WERI-Rb-1 (cell line): ENCODE measurements at regions not wholly inside any gene's neighbourhood (a gene's known extent, or its start where the extent isn't known, plus 50 kb on each side); places are given as distances from the start of the nearest gene placed in this dataset.
"Not testable (repeated sequence)": the region's sequence is repeated elsewhere in the genome, so short reads cannot be mapped to it uniquely, and the experiment has no call there.

Source experiments
- DNase-seq: peaks from one replicate; pipeline ENCODE4 v3.0.0-alpha.2; 2020
- H3K27ac ChIP-seq: fragments of 250-450 bp; sonication (Bioruptor Pico); 2 replicates; pipeline ENCODE4 v1.5.1; 2020; ENCODE audit warnings: mild to moderate bottlenecking, moderate library complexity
- H3K27me3 ChIP-seq: fragments of 250-450 bp; sonication (Bioruptor Pico); 2 replicates; pipeline ENCODE4 v1.5.1; 2021; ENCODE audit warnings: mild to moderate bottlenecking, low read depth, moderate library complexity; ENCODE audit not compliant: insufficient read depth, severe bottlenecking
- H3K36me3 ChIP-seq: fragments of 250-450 bp; sonication (Bioruptor Pico); 2 replicates; pipeline ENCODE4 v1.5.1; 2020; ENCODE audit warnings: mild to moderate bottlenecking, moderate library complexity
- H3K4me3 ChIP-seq: 2 replicates; pipeline ENCODE4 v1.5.1; 2011; ENCODE audit warnings: low read depth, mild to moderate bottlenecking, control low read depth, low read length
- H3K9me3 ChIP-seq: fragments of 250-450 bp; sonication (Bioruptor Pico); 2 replicates; pipeline ENCODE4 v1.5.1; 2021; ENCODE audit warnings: mild to moderate bottlenecking, moderate library complexity; ENCODE audit not compliant: severe bottlenecking
- TF ChIP-seq, protein P1 (sequence below): IDR thresholded peaks from 2 replicates; pipeline ENCODE4 v1.5.1; 2011; ENCODE audit warnings: low read depth, mild to moderate bottlenecking, control low read depth, inconsistent platforms, low read length

DNA sequence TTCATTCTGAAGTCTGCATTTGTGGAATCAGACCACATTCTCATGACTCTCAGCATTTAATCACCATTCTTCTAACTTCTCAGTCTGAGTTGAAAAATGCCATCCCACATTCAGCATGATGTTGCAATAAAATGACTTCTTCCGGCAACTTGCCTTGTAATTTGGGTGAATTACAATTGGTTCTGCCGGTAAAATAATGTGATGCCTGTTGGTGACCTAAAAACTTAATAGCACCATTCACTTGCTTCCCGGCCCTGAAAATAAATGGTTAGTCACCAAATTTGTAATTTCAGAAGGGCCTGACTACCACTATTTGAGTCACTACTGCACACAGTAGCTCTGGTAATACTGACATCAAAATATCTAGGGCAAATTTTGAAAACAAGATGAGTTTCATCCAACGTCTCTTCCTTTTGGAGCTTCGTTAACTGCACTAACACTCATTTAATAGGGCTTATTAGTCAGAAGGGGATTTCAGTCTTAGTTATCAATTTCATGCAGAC lies 637.1 kb upstream of the CHAC2 start:
- no peaks in the 10 kb centered on the region for H3K9me3 ChIP-seq
- no peaks in the 10 kb centered on the region for H3K27me3 ChIP-seq
- no peak overlapping the region for H3K4me3 ChIP-seq
- DNase-seq = no peak
- H3K36me3 ChIP-seq = no peaks in the 10 kb centered on the region
- H3K27ac ChIP-seq = no peak overlapping the region
- TF ChIP-seq, protein P1, sequence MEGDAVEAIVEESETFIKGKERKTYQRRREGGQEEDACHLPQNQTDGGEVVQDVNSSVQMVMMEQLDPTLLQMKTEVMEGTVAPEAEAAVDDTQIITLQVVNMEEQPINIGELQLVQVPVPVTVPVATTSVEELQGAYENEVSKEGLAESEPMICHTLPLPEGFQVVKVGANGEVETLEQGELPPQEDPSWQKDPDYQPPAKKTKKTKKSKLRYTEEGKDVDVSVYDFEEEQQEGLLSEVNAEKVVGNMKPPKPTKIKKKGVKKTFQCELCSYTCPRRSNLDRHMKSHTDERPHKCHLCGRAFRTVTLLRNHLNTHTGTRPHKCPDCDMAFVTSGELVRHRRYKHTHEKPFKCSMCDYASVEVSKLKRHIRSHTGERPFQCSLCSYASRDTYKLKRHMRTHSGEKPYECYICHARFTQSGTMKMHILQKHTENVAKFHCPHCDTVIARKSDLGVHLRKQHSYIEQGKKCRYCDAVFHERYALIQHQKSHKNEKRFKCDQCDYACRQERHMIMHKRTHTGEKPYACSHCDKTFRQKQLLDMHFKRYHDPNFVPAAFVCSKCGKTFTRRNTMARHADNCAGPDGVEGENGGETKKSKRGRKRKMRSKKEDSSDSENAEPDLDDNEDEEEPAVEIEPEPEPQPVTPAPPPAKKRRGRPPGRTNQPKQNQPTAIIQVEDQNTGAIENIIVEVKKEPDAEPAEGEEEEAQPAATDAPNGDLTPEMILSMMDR = no peak

DNA sequence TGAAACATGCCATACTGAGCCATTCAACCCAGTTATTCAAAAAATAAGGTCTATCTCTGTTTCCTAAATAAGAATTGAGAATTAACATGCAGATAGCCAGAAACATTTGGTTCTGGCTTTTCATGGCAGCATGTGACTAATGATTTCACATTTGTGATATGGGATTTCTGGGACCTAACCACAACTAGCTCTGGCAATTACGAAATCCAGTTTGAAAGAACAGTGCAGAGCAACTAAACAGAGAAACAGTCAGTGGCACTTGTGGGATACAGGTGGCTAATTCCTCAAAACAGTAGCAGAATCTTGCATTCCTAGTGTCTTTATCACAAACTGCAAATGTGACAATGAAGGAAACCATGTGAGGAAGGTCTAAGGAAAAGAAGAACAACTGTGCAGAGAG lies 637.8 kb upstream of the CHAC2 start:
- Histone ChIP-seq H3K27me3 (no peaks in the 10 kb centered on the region), H3K27ac (no peak overlapping the region), H3K4me3 (no peak overlapping the region), H3K9me3 (no peaks in the 10 kb centered on the region), H3K36me3 (no peaks in the 10 kb centered on the region)
- TF ChIP-seq, protein P1 = no peak
- no peak for DNase-seq

DNA sequence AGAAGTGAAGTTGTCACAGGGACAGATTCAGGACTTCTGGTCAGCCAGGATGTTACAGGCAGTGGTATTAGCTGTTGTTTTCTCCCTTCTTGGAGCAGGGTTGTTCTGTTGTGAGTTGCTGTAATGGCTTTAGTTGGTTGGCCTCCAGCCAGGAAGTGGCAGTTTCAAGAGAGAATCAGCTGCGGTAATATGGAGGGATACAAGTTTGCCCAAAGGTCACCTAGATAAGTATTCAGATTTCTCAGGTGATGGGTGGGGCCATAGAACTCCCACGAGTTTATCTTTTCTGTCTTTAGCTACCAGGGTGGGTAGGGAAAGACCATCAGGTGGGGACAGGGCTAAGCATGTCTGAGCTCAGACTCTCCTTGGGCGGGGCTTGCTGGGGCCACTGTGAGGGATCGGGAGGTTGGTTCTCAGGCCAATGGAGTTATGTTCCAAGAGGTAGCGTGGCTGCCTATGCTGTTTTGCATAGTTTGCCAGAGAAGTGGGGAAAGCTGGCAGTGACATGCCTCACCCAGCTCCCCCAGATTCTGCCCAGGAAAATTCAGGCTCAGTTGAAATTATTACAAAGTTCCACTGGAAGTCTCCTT lies 640.4 kb upstream of the CHAC2 start:
- TF ChIP-seq, protein P1 = no peak
- DNase-seq = no peak
- Histone ChIP-seq H3K27ac (no peak overlapping the region), H3K9me3 (no peaks in the 10 kb centered on the region), H3K4me3 (no peak overlapping the region), H3K27me3 (no peaks in the 10 kb centered on the region), H3K36me3 (no peaks in the 10 kb centered on the region)

DNA sequence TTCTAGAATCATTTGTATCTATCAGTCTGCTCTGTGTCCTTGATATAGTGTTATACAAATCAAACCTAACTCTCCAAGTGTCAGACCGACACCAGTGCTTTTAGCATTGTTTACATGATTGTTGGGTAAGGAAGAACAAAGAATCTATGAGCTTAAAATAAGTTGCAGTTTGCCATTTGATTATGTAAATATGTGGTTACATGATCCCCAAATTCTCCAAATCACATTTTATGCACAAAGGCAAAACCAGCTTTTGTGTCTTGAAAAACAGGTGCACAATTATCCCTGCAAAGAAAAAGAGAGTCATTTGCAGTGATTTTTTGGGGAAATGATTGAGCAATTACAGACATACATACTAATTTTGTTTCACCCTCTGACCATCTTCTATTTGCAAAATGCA lies 652.6 kb upstream of the CHAC2 start:
- H3K27me3 ChIP-seq = no peaks in the 10 kb centered on the region
- no peak overlapping the region for H3K27ac ChIP-seq
- H3K4me3 ChIP-seq = no peak overlapping the region
- no peaks in the 10 kb centered on the region for H3K36me3 ChIP-seq
- TF ChIP-seq, protein P1 = no peak
- H3K9me3 ChIP-seq = no peaks in the 10 kb centered on the region
- no peak for DNase-seq

DNA sequence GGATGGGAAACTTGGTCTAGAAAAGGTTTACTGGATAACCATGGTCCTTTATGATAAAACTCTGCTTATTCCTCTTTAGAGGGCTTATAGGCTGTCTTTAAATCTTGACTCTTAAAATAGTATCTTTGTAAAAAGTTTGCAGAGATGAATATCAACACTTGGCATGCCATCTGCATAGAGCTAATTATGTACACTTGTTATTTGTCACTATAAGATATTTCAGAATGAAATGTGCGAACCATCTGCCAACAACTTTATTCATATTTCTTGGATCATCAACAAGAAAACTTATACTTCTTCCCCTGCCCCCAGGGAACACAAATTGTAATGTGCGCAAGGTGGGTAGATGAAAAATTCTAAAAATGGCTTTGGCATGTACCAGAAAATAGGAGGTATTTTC lies 653.0 kb upstream of the CHAC2 start:
- Histone ChIP-seq H3K27me3 (no peaks in the 10 kb centered on the region), H3K27ac (no peak overlapping the region), H3K4me3 (no peak overlapping the region), H3K9me3 (no peaks in the 10 kb centered on the region), H3K36me3 (no peaks in the 10 kb centered on the region)
- TF ChIP-seq, protein P1 = no peak
- DNase-seq = no peak

DNA sequence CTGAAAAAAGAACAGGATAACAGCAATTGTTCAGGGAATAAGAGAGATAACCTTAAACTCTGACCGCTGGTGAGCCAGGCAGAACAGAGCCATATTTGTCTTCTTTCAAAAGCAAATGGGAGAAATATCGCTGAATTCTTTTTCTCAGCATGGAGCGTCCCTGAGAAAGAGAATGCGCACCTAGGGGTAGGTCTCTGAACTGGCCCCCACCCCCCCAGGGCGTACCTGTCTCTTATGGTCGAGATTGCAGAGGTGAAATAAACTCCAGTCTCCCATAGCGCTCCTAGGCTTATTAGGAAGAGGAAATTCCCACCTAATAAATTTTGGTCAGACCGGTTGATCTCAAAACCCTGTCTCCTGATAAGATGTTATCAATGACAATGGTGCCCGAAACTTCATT lies 655.2 kb upstream of the CHAC2 start:
- not testable (repeated sequence) for H3K27me3 ChIP-seq, H3K27ac ChIP-seq, H3K36me3 ChIP-seq, H3K4me3 ChIP-seq, DNase-seq, H3K9me3 ChIP-seq
